Thoracic aorta (tissue), 2 donors: ENCODE measurements at regions not wholly inside any gene's neighbourhood (a gene's known extent, or its start where the extent isn't known, plus 50 kb on each side); places are given as distances from the start of the nearest gene placed in this dataset.

ENCODE experiments used
- ATAC-seq: fragments of 150-250 bp; one replicate; pipeline ENCODE4 v1.8.0; 2017; ENCODE audit warnings: low read depth; ENCODE audit not compliant: insufficient number of reproducible peaks, low FRiP score
- DNase-seq: peaks from one replicate; pipeline ENCODE4 v3.0.0-alpha.2; 2020; ENCODE audit warnings: low spot score
- H3K27ac ChIP-seq, 2 donors: fragments of 200-600 bp; sonication (generic); 1 replicate in 1 of 2; 2 replicates in 1 of 2; pipeline ENCODE4 v1.5.1; 2016; ENCODE audit warnings: mild to moderate bottlenecking in 2 of 2, moderate library complexity in 2 of 2
- H3K27me3 ChIP-seq: fragments of 200-600 bp; sonication (generic); replicated peaks from 2 replicates; pipeline ENCODE4 v1.6.0; 2016; ENCODE audit warnings: mild to moderate bottlenecking; ENCODE audit not compliant: insufficient read depth
- H3K36me3 ChIP-seq: fragments of 200-600 bp; sonication (generic); one replicate; pipeline ENCODE4 v1.5.1; 2016
- H3K4me1 ChIP-seq, 2 donors: fragments of 200-600 bp; sonication (generic); 1 replicate in 1 of 2; 2 replicates in 1 of 2; pipeline versions ENCODE4 v1.5.1 to v1.6.0; 2016; ENCODE audit warnings: low read depth in 2 of 2, mild to moderate bottlenecking in 1 of 2; ENCODE audit not compliant: control insufficient read depth in 1 of 2
- H3K4me3 ChIP-seq: fragments of 200-600 bp; sonication (generic); 2 replicates; pipeline ENCODE4 v1.5.1; 2016; ENCODE audit warnings: mild to moderate bottlenecking
- H3K9me3 ChIP-seq: fragments of 200-600 bp; sonication (generic); 2 replicates; pipeline ENCODE4 v1.5.1; 2016
- CTCF ChIP-seq: fragments of 200-600 bp; sonication (generic); IDR thresholded peaks from one replicate; pipeline ENCODE4 v1.5.1; 2019; ENCODE audit warnings: antibody characterized with exemption

GRCh38 chr2:11910971-11911370 lies 164.5 kb downstream of the LPIN1 start:
- TF ChIP-seq CTCF: no peak
- Histone ChIP-seq H3K36me3 (no peaks in the 10 kb centered on the region), H3K4me3 (no peak overlapping the region), H3K27me3 (no peaks in the 10 kb centered on the region), H3K27ac (no peak overlapping the region), H3K9me3 (no peaks in the 10 kb centered on the region), H3K4me1 (no peaks in the 10 kb centered on the region)
- DNase-seq (no peak), ATAC-seq (no peak)

DNA sequence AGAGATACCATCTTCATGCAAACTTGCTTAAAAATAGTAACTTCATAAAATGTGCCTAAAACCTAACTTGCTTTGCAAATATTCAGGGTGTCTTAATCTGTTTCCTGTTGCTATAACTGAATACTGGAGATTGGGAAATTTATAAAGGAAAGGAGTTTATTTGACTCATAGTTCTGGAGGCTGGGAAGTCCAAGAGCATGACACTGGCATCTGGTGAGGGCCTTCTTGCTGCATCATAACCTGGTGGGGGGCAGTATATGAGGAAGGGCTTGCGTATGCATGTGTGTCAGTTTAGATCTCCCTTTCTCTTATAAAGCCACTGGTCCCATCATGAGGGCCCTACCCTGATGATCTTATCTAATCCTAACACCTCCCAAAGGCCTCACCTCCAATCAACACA lies 166.5 kb downstream of the LPIN1 start:
- Histone ChIP-seq H3K4me3 (no peak overlapping the region), H3K36me3 (no peaks in the 10 kb centered on the region), H3K27ac (no peak overlapping the region), H3K4me1 (no peaks in the 10 kb centered on the region), H3K9me3 (no peaks in the 10 kb centered on the region), H3K27me3 (no peaks in the 10 kb centered on the region)
- ATAC-seq (no peak), DNase-seq (no peak)
- no peak for TF ChIP-seq CTCF

DNA sequence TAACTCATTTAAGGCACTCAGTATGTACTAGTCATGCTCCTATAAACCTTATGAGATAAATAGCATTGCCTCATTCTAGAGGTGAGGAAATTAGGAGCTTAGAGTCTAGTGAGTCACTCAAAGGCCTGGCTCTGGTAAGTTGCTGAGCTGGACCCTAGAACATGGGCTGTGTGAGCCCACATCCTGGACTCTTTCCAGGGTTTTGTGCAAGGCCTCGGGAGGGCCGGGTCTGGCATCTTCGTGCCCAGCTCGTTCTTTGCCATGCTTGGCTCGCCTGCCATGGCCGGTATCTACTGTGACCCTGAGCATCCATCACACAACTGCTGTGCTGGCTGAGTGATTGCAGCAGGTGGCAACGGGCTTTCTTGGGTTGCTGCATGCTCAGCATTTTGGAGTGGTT lies 168.0 kb downstream of the LPIN1 start:
- no peak overlapping the region for H3K27ac ChIP-seq
- TF ChIP-seq CTCF: no peak
- no peaks in the 10 kb centered on the region for H3K4me1 ChIP-seq
- H3K9me3 ChIP-seq: no peaks in the 10 kb centered on the region
- no peak overlapping the region for H3K4me3 ChIP-seq
- ATAC-seq: no peak
- no peak for DNase-seq
- H3K36me3 ChIP-seq: no peaks in the 10 kb centered on the region
- no peaks in the 10 kb centered on the region for H3K27me3 ChIP-seq

DNA sequence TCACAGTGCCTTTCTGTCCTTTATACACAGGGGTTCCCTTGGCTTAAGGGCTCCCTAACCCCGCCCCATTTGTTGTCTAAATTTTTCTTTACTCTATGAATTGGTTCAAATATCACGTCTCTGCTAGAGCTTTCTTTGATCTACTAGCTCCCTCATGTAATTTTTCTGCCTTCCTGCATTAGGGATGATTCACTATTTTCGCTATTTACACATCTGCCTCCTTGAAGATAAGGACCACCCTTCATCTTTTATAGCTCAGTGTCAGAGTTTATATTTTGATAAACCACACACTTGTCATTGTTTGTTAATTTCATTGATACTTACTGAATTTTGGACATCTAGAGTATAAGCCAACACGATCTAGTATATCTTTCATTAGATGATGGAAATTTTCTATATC lies 169.2 kb downstream of the LPIN1 start:
- Histone ChIP-seq H3K4me1 (no peaks in the 10 kb centered on the region), H3K4me3 (no peak overlapping the region), H3K27ac (no peak overlapping the region), H3K27me3 (no peaks in the 10 kb centered on the region), H3K9me3 (no peaks in the 10 kb centered on the region), H3K36me3 (no peaks in the 10 kb centered on the region)
- TF ChIP-seq CTCF: no peak
- ATAC-seq: no peak
- DNase-seq: no peak

- Histone ChIP-seq H3K36me3 (no peaks in the 10 kb centered on the region), H3K4me3 (no peak overlapping the region), H3K9me3 (no peaks in the 10 kb centered on the region), H3K27ac (no peak overlapping the region), H3K27me3 (no peaks in the 10 kb centered on the region), H3K4me1 (no peaks in the 10 kb centered on the region)
- DNase-seq (no peak), ATAC-seq (no peak)
- no peak for TF ChIP-seq CTCF
Observed at GRCh38 chr2:11919953-11920352, 173.5 kb downstream of the LPIN1 start.
